ENCODE measurements at regions not wholly inside any gene's neighbourhood (a gene's known extent, or its start where the extent isn't known, plus 50 kb on each side); places are given as distances from the start of the nearest gene placed in this dataset.

DNA sequence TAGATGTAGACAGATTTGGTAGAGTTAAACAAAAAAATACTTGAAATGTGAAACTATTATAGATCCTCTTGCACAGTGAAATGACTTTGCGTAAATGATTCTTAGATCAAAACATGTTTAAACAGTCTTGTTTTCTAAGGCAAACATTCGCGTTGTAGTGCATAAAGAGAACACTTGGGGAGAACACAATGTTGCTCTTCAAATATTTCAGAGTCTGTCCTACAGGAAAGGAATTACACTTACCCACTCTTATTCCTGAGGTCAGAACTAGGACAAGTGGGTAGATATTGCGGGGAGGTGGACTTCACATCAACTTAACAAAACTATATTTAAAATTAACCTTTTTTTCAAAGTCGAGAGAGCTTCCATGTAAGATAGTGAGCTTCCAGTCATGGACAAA lies 183.5 kb upstream of the PCSK2 start:
- TF ChIP-seq CTCF (IDR thresholded peaks at IDR 0.05) (no peak), POLR2A (IDR thresholded peaks at IDR 0.05) (no peak)
